Ovary (tissue), 3 donors: ENCODE measurements at regions not wholly inside any gene's neighbourhood (a gene's known extent, or its start where the extent isn't known, plus 50 kb on each side); places are given as distances from the start of the nearest gene placed in this dataset.

ENCODE experiments used
- POLR2A ChIP-seq: fragments of 450-650 bp; IDR thresholded peaks from one replicate; pipeline ENCODE4 v1.6.1; 2017; ENCODE audit warnings: antibody characterized with exemption, mild to moderate bottlenecking, moderate library complexity
- TF ChIP-seq, protein P1 (sequence below), 3 donors: fragments of 450-650 bp in 2 of 3; fragments of 200-600 bp in 1 of 3; IDR thresholded peaks; one replicate each; pipeline versions ENCODE4 v1.5.1 to v1.8.0; 2016 to 2022; ENCODE audit warnings: antibody characterized with exemption in 3 of 3, mild to moderate bottlenecking in 1 of 3
- donor health status: DM: no; HTN: no; CAD: no.

DNA sequence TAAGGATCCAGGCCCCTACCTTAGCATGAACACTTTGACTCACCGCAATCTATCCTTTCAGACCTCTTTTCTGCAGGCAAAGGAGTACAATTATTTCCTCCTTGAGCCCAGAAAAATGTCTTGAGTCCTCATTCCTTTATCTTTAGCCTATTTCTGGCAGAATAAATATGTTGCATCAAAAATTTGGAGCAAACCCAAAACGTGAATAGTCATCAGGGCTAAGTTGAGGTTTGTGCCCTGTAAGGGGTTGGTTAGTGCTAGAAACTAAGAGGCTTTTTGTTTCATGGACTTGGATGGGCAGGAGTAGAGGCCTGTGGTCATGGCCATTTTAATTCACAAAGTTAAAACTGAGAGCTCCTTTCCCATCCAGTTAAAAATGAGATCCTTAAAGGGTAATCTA is 460.3 kb downstream of the GBA3 start:
- TF ChIP-seq, protein P1, sequence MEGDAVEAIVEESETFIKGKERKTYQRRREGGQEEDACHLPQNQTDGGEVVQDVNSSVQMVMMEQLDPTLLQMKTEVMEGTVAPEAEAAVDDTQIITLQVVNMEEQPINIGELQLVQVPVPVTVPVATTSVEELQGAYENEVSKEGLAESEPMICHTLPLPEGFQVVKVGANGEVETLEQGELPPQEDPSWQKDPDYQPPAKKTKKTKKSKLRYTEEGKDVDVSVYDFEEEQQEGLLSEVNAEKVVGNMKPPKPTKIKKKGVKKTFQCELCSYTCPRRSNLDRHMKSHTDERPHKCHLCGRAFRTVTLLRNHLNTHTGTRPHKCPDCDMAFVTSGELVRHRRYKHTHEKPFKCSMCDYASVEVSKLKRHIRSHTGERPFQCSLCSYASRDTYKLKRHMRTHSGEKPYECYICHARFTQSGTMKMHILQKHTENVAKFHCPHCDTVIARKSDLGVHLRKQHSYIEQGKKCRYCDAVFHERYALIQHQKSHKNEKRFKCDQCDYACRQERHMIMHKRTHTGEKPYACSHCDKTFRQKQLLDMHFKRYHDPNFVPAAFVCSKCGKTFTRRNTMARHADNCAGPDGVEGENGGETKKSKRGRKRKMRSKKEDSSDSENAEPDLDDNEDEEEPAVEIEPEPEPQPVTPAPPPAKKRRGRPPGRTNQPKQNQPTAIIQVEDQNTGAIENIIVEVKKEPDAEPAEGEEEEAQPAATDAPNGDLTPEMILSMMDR (IDR thresholded peaks at IDR 0.05): no peak
- no peak for TF ChIP-seq POLR2A
